HCT116 (cell line): ENCODE measurements at regions not wholly inside any gene's neighbourhood (a gene's known extent, or its start where the extent isn't known, plus 50 kb on each side); places are given as distances from the start of the nearest gene placed in this dataset.

Experiments
- ATAC-seq: fragments of 200-7000 bp; cut with Tn5 transposase; 2 replicates; pipeline ENCODE4 v1.9.1; 2020; ENCODE audit warnings: mild to moderate bottlenecking, moderate library complexity
- BruUV-seq: library from RNA; stranded (reverse); fragments of 400-500 nt; replicated peaks from 2 replicates; lab custom pipeline; 2021; lab: Mats Ljungman, UMichigan
- CTCF ChIA-PET: fragments of 300-600 bp; sonication (Branson Sonifier 250); formaldehyde crosslinking; loops from one replicate; lab custom pipeline; 2021; ENCODE audit warnings: antibody characterized with exemption; lab: Charles Lee
- POLR2A ChIA-PET: fragments of 300-600, 350-600 bp; sonication (Branson Sonifier 250); formaldehyde crosslinking; loops from one replicate; lab custom pipeline; 2021; ENCODE audit warnings: antibody characterized with exemption; lab: Charles Lee
- RAD21 ChIA-PET, 2 experiments: fragments of 300-600 bp; sonication (Branson Sonifier 250); formaldehyde crosslinking; loops; one replicate each; lab custom pipeline; 2023; ENCODE audit warnings: low total read pairs in 2 of 2; ENCODE audit not compliant: uncharacterized antibody in 2 of 2, unreplicated experiment in 2 of 2, low non-redundant PET in 1 of 2; lab: Charles Lee
- DNase-seq: peaks from one replicate; pipeline ENCODE4 v3.0.0-alpha.2; 2010; ENCODE audit warnings: low read depth, low spot score
- H2AFZ ChIP-seq: fragments of 200-600 bp; shearing (Covaris generic), sonication (generic); 2 replicates; pipeline ENCODE4 v1.6.1; 2017; ENCODE audit warnings: low read depth, mixed run types, mixed read lengths, antibody characterized with exemption, low read length; ENCODE audit not compliant: poor library complexity, severe bottlenecking
- H3K27ac ChIP-seq: 2 replicates; pipeline ENCODE4 v1.5.1; 2012; ENCODE audit warnings: low read depth, low read length
- H3K27me3 ChIP-seq: fragments of 200-600 bp; sonication (generic); 2 replicates; pipeline ENCODE4 v1.6.1; 2016; ENCODE audit warnings: mixed run types, low read length, mixed read lengths; ENCODE audit not compliant: insufficient read depth
- H3K36me3 ChIP-seq, 2 experiments: fragments of 200-500 bp in 1 of 2; fragments of 200-600 bp in 1 of 2; sonication (Bioruptor generic) in 1 of 2; sonication (generic) in 1 of 2; 2 replicates each; pipeline versions ENCODE4 v1.5.1 to v1.6.1; 2014 to 2016; ENCODE audit warnings: low read length in 2 of 2, inconsistent platforms in 1 of 2, mixed read lengths in 1 of 2, mixed run types in 1 of 2; ENCODE audit not compliant: insufficient read depth in 2 of 2, control insufficient read depth in 1 of 2
- H3K4me1 ChIP-seq, 2 experiments: fragments of 200-600 bp in 1 of 2; sonication (generic) in 1 of 2; 2 replicates each; pipeline versions ENCODE4 v1.5.1 to v1.6.1; 2012 to 2017; ENCODE audit warnings: low read length in 2 of 2, inconsistent platforms in 1 of 2, mild to moderate bottlenecking in 1 of 2, mixed read lengths in 1 of 2, mixed run types in 1 of 2, moderate library complexity in 1 of 2; ENCODE audit not compliant: insufficient read depth in 2 of 2, control insufficient read depth in 1 of 2
- H3K4me2 ChIP-seq: fragments of 200-600 bp; sonication (generic); 2 replicates; pipeline ENCODE4 v1.6.1; 2017; ENCODE audit warnings: mixed run types, low read length, mixed read lengths
- H3K4me3 ChIP-seq, 2 experiments: fragments of 200-600 bp in 1 of 2; sonication (generic) in 1 of 2; replicated peaks in 1 of 2; 2 replicates each; pipeline ENCODE4 v1.5.1; 2011 to 2016; ENCODE audit warnings: low read length in 2 of 2, control low read depth in 1 of 2, low read depth in 1 of 2, mild to moderate bottlenecking in 1 of 2, mixed read lengths in 1 of 2, mixed run types in 1 of 2
- H3K79me2 ChIP-seq: fragments of 200-600 bp; sonication (generic); 2 replicates; pipeline ENCODE4 v1.6.1; 2017; ENCODE audit warnings: mild to moderate bottlenecking, mixed run types, low read length, moderate library complexity, mixed read lengths; ENCODE audit not compliant: insufficient read depth
- H3K9ac ChIP-seq: fragments of 200-600 bp; sonication (generic); 2 replicates; pipeline ENCODE4 v1.6.1; 2016; ENCODE audit warnings: low read length, mixed read lengths
- H3K9me2 ChIP-seq: fragments of 200-600 bp; sonication (generic), shearing (Covaris generic); 2 replicates; pipeline ENCODE4 v1.6.1; 2017; ENCODE audit warnings: mixed run types, mild to moderate bottlenecking, moderate library complexity; ENCODE audit not compliant: insufficient read depth
- H3K9me3 ChIP-seq, 2 experiments: fragments of 200-500 bp in 1 of 2; fragments of 200-600 bp in 1 of 2; sonication (Bioruptor generic) in 1 of 2; sonication (generic) in 1 of 2; 2 replicates each; pipeline ENCODE4 v1.6.1; 2014 to 2017; ENCODE audit warnings: low read length in 2 of 2, mixed read lengths in 2 of 2, inconsistent platforms in 1 of 2, low read depth in 1 of 2, mild to moderate bottlenecking in 1 of 2, mixed run types in 1 of 2, moderate library complexity in 1 of 2; ENCODE audit not compliant: control insufficient read depth in 1 of 2, insufficient read depth in 1 of 2
- H4K20me1 ChIP-seq: fragments of 200-600 bp; sonication (generic), shearing (Covaris generic); 2 replicates; pipeline ENCODE4 v1.6.1; 2017; ENCODE audit warnings: mixed run types, mild to moderate bottlenecking, moderate library complexity; ENCODE audit not compliant: insufficient read depth
- CEBPB ChIP-seq: IDR thresholded peaks from 2 replicates; pipeline ENCODE4 v1.6.1; 2012; ENCODE audit warnings: low read depth
- ELF1 ChIP-seq: IDR thresholded peaks from 2 replicates; pipeline ENCODE4 v1.6.1; 2012; ENCODE audit warnings: low read depth, borderline replicate concordance
- FOSL1 ChIP-seq: IDR thresholded peaks from 2 replicates; pipeline ENCODE4 v1.6.1; 2012; ENCODE audit warnings: low read depth
- MAX ChIP-seq: IDR thresholded peaks from 2 replicates; pipeline ENCODE4 v1.6.1; 2012
- POLR2A ChIP-seq: IDR thresholded peaks from 2 replicates; pipeline ENCODE4 v1.7.0; 2011; ENCODE audit warnings: borderline replicate concordance; ENCODE audit not compliant: insufficient read depth, insufficient read length; ENCODE audit errors: extremely low read depth
- RAD21 ChIP-seq: IDR thresholded peaks from 2 replicates; pipeline ENCODE4 v1.6.1; 2012; ENCODE audit warnings: low read depth, mild to moderate bottlenecking
- SP1 ChIP-seq: IDR thresholded peaks from 2 replicates; pipeline ENCODE4 v1.6.1; 2012; ENCODE audit warnings: low read depth
- intact Hi-C: fragments of 100-400 bp; cut with micrococcal nuclease; formaldehyde crosslinking; loops from 2 replicates; pipeline ENCODE4 v1.10.0; 2022

- Histone ChIP-seq H2AFZ (no peak overlapping the region), H3K4me2 (no peak overlapping the region), H4K20me1 (no peaks in the 10 kb centered on the region), H3K4me3 (no peak overlapping the region), H3K36me3 (no peaks in the 10 kb centered on the region), H3K4me1 (peaks cover 18 to 49% of the 10 kb centered on the region in 2 experiments), H3K27ac (no peak overlapping the region), H3K27me3 (no peaks in the 10 kb centered on the region), H3K9me2 (no peaks in the 10 kb centered on the region), H3K9ac (no peak overlapping the region), H3K79me2 (no peaks in the 10 kb centered on the region), H3K9me3 (no peaks in the 10 kb centered on the region)
- intact Hi-C loops: no loop called here
- POLR2A ChIA-PET: no interaction called here
- no TSS peak for BruUV-seq
- CTCF ChIA-PET: no interaction called here
- no peak for DNase-seq
- no peak for ATAC-seq
- RAD21 ChIA-PET: no interaction called here
- TF ChIP-seq ELF1 (no peak), FOSL1 (no peak), RAD21 (peak; percentile 29; the same call in 1 of the 2 replicates), MAX (no peak)
These were observed 89.2 kb downstream of the THBS2 start for GRCh38 chr6:169164451-169164850.

- Histone ChIP-seq H3K4me2 (peak overlapping the region; percentile 68), H4K20me1 (no peaks in the 10 kb centered on the region), H3K27me3 (no peaks in the 10 kb centered on the region), H3K27ac (no peak overlapping the region), H3K9me3 (no peaks in the 10 kb centered on the region), H3K4me3 (peak overlapping the region in 1 of 2 experiments; percentile 32; a peak in 1 of 4 replicates), H3K79me2 (no peaks in the 10 kb centered on the region), H3K36me3 (no peaks in the 10 kb centered on the region), H3K9me2 (no peaks in the 10 kb centered on the region), H3K9ac (peak overlapping the region; percentile 38), H2AFZ (peak overlapping the region; percentile 88), H3K4me1 (peaks cover 11 to 39% of the 10 kb centered on the region in 2 experiments; a peak in 3 of 4 replicates)
- intact Hi-C loops: no loop called here
- peak; percentile 17 for ATAC-seq
- DNase-seq: no peak
- BruUV-seq: no TSS peak
- ChIA-PET CTCF (no interaction called here), RAD21 (no interaction called here), POLR2A (no interaction called here)
- TF ChIP-seq CEBPB (no peak), MAX (no peak; the same call in 1 of the 2 replicates), POLR2A (no peak), SP1 (no peak)
These were observed 90.2 kb downstream of the THBS2 start for GRCh38 chr6:169163411-169163901.
